ENCODE measurements at regions not wholly inside any gene's neighbourhood (a gene's known extent, or its start where the extent isn't known, plus 50 kb on each side); places are given as distances from the start of the nearest gene placed in this dataset.

DNA sequence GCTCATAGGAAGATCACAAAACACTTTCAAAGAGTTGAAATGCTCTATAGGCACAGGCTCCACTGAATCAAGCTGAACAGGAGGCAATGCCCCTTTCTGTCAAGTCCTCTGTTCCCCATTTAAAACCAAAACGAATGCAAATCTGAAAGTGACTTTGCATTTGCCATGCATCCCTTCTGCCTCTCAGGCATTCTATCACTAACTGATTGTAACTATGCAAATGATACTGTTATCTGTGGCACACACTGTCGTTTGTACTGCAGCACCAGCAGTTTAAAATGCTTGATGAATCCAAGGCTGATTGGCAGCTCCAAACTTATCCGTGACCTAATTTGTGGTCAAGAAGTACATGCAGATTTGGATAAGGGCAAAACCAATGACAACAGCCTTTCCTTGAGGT is 1067.5 kb upstream of the MAP3K7 start:
- peak overlapping the region in 1 of 2 experiments; percentile 54; a peak in 2 of 5 replicates for H3K4me3 Mint-ChIP-seq
- no peaks in the 10 kb centered on the region for H3K36me3 Mint-ChIP-seq (ENCODE audit: insufficient read depth in 1 of 3, low read depth in 3 of 3)
- H3K27ac Mint-ChIP-seq = peak overlapping the region; percentile 50 to 92 (median 79); a peak in 6 of 7 replicates
- Histone ChIP-seq H2BK20ac (ENCODE audit: low read depth, low read length, poor library complexity, severe bottlenecking) (no peak overlapping the region), H3K4ac (ENCODE audit: low read depth, low read length) (no peak overlapping the region), H3K56ac (ENCODE audit: insufficient read length, low read depth, low read length) (no peak overlapping the region), H3K23ac (ENCODE audit: insufficient read length, low read depth, low read length) (no peak overlapping the region), H3K14ac (ENCODE audit: insufficient read depth, low read length) (no peak overlapping the region), H2AK5ac (ENCODE audit: insufficient read length, low read length) (no peak overlapping the region), H3K18ac (ENCODE audit: insufficient read length, low read depth, low read length) (no peak overlapping the region), H3K4me1 (ENCODE audit: insufficient read depth, low read length) (peaks cover 6% of the 10 kb centered on the region; the same call in 1 of the 2 replicates), H3K23me2 (ENCODE audit: insufficient read length, low read depth, low read length, poor library complexity, severe bottlenecking) (no peaks in the 10 kb centered on the region), H2BK120ac (ENCODE audit: low read depth, low read length, poor library complexity, severe bottlenecking) (no peak overlapping the region), H3K9me3 (ENCODE audit: control insufficient read depth, low read depth, low read length) (no peaks in the 10 kb centered on the region), H3K27ac (ENCODE audit: insufficient read length, low read depth, low read length) (peak overlapping the region; percentile 6), H4K5ac (ENCODE audit: insufficient read length, low read depth, low read length) (no peak overlapping the region), H2BK12ac (ENCODE audit: insufficient read length, low read depth, low read length) (no peak overlapping the region), H3K4me2 (ENCODE audit: insufficient read depth, insufficient read length, low read length) (peak overlapping the region; percentile 76), H4K8ac (replicated peaks; ENCODE audit: insufficient read length, low read depth, low read length) (no peak overlapping the region), H3K27me3 (ENCODE audit: insufficient read depth, low read length) (no peaks in the 10 kb centered on the region), H2BK5ac (ENCODE audit: insufficient read length, low read length) (no peak overlapping the region), H4K20me1 (ENCODE audit: control insufficient read depth, insufficient read depth, insufficient read length) (no peaks in the 10 kb centered on the region), H2AFZ (ENCODE audit: low read length) (peak overlapping the region; percentile 82), H3K79me1 (ENCODE audit: insufficient read depth, low read depth, low read length, poor library complexity, severe bottlenecking) (no peaks in the 10 kb centered on the region), H3K9ac (ENCODE audit: extremely low read depth, insufficient read length, low read length) (no peak overlapping the region), H4K91ac (ENCODE audit: insufficient read length, low read depth, low read length) (no peak overlapping the region), H2BK15ac (ENCODE audit: low read depth, low read length) (no peak overlapping the region), H3K79me2 (ENCODE audit: insufficient read depth, low read length) (no peaks in the 10 kb centered on the region), H3T11ph (ENCODE audit: low read length) (no peak overlapping the region)
- DNase-seq = peak; percentile 38
- TF ChIP-seq, protein P1, sequence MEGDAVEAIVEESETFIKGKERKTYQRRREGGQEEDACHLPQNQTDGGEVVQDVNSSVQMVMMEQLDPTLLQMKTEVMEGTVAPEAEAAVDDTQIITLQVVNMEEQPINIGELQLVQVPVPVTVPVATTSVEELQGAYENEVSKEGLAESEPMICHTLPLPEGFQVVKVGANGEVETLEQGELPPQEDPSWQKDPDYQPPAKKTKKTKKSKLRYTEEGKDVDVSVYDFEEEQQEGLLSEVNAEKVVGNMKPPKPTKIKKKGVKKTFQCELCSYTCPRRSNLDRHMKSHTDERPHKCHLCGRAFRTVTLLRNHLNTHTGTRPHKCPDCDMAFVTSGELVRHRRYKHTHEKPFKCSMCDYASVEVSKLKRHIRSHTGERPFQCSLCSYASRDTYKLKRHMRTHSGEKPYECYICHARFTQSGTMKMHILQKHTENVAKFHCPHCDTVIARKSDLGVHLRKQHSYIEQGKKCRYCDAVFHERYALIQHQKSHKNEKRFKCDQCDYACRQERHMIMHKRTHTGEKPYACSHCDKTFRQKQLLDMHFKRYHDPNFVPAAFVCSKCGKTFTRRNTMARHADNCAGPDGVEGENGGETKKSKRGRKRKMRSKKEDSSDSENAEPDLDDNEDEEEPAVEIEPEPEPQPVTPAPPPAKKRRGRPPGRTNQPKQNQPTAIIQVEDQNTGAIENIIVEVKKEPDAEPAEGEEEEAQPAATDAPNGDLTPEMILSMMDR (conservative IDR thresholded peaks at IDR 0.05) = no peak
- no CpG with 5 or more reads among the region's 3 CpGs for WGBS (ENCODE audit: extremely low coverage, insufficient read length, low lambda C conversion rate)
- H3K4me1 Mint-ChIP-seq = peaks cover 32 to 34% of the 10 kb centered on the region in 2 experiments
- H3K9me3 Mint-ChIP-seq = no peaks in the 10 kb centered on the region; a peak in 1 of 5 replicates
- H3K27me3 Mint-ChIP-seq (ENCODE audit: low read depth) = no peaks in the 10 kb centered on the region

All from H9 (cell line).